ENCODE measurements at regions not wholly inside any gene's neighbourhood (a gene's known extent, or its start where the extent isn't known, plus 50 kb on each side); places are given as distances from the start of the nearest gene placed in this dataset.

DNA sequence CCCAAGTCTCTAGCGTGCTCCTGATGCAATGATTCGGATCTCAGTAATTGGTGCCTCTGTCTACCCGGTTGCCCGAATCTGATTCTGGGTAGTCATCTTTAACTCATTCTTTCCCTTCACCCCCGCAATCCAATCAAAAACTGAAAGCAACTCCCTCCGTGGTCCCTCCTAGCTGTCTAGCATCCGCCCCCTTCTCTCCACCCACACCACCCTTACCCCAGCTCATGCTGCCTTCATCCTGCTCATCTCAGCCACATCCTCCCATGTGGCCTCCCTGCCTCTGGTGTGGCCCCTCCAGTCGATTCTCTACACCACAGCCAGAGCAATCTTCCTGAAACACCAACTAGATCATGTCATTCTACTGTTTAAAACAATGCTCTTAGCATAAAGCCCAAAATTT lies 62.3 kb downstream of the TTC32 start:
- ChIA-PET POLR2A (no interaction called here), CTCF (no interaction called here)
- TF ChIP-seq, protein P1, sequence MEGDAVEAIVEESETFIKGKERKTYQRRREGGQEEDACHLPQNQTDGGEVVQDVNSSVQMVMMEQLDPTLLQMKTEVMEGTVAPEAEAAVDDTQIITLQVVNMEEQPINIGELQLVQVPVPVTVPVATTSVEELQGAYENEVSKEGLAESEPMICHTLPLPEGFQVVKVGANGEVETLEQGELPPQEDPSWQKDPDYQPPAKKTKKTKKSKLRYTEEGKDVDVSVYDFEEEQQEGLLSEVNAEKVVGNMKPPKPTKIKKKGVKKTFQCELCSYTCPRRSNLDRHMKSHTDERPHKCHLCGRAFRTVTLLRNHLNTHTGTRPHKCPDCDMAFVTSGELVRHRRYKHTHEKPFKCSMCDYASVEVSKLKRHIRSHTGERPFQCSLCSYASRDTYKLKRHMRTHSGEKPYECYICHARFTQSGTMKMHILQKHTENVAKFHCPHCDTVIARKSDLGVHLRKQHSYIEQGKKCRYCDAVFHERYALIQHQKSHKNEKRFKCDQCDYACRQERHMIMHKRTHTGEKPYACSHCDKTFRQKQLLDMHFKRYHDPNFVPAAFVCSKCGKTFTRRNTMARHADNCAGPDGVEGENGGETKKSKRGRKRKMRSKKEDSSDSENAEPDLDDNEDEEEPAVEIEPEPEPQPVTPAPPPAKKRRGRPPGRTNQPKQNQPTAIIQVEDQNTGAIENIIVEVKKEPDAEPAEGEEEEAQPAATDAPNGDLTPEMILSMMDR (IDR thresholded peaks at IDR 0.05; ENCODE audit: control extremely low read depth, extremely low read depth, low read depth, missing control alignments), result no peak
- no peak for DNase-seq (ENCODE audit: extremely low spot score)

DNA sequence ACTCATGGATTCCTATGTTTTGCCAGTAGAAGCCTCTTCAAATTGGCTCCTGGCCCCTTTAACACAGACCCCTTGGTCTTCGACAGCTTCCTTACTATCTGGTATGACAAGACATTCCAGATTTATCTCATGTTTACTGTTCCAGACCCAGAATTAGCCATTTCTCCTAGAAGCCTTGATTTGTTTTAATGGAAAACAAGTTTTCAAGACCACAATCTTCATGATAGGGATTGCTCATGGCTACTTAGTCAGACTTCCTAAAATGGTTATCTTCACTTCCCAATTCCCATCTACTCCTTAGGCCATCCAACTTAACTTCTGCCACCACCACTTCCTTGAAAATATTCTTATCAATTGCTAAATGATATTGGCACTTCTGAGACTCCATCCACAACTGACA lies 63.2 kb downstream of the TTC32 start:
- TF ChIP-seq, protein P1 (IDR thresholded peaks at IDR 0.05; ENCODE audit: control extremely low read depth, extremely low read depth, low read depth, missing control alignments), result no peak
- no peak for DNase-seq (ENCODE audit: extremely low spot score)
- POLR2A ChIA-PET, result no interaction called here
- CTCF ChIA-PET, result no interaction called here

DNA sequence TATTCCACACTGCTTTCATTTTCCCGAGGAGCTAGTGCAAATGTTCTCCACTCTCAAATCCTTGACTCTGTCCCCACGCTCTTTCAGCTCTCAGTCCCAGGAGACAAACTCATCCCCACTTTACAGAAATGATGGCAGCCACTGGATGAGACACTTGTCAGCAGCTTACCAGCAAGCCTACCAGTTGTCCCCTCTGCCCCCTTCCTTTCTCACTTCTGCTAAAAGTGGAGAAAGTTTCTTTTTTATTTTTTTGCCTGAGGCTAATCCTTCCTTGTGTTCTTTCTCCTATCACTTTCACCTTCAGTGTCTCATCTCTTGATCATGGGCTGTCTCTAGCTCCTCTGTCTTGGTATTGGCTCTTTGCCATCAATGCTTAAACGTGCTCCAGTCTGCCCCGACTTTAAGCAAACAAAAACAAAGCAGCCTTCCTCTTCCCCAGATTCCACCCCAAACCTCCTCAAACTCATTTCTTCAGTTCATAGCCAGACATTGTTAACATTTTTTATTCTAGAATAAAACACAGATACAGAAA lies 64.5 kb downstream of the TTC32 start:
- TF ChIP-seq, protein P1 (IDR thresholded peaks at IDR 0.05; ENCODE audit: control extremely low read depth, extremely low read depth, low read depth, missing control alignments), result no peak
- DNase-seq (ENCODE audit: extremely low spot score), result no peak
- ChIA-PET CTCF (no interaction called here), POLR2A (no interaction called here)

DNA sequence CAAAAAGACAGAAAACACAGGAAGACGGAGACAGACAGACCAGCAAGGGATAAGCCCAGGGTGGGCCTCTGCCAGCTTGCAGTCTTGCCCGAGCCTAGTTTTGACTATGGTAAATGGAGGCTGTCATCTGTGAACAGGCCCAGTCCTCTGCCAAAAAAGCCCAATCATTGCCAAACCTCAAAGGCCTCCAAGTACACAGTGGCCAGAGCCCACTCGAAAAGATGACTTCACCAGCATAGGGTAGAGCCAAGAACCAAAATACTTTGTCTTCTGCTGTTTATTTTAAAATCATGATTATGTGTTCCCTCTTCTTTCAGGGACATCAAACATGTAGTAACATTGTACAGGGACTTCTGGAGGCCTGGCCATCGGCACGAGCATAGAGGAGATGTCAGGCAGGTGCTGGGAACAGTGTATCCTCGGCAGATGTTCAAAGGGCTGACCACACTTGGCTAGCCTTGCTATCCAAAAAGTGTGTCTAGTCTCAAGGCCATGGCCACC lies 66.0 kb downstream of the TTC32 start:
- no peak for DNase-seq (ENCODE audit: extremely low spot score)
- POLR2A ChIA-PET, result no interaction called here

DNA sequence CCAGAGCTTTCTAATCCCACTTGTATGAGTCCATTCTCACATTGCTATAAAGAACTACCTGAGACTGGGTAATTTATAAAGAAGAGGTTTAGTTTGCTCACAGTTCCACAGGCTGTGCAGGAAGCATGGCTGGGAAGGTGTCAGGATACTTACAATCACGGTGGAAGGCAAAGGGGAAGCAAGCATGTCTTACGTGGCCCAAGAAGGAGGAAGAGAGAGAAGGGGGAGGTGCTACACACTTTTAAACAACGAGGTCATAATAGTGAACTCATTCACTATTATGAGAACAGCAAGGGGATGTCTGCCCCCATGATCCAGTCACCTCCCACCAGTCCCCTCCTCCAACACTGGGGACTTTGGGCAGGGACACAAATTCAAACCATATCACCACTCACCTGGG lies 67.8 kb downstream of the TTC32 start:
- TF ChIP-seq, protein P1 (IDR thresholded peaks at IDR 0.05; ENCODE audit: control extremely low read depth, extremely low read depth, low read depth, missing control alignments), result no peak
- POLR2A ChIA-PET, result no interaction called here
- no peak for DNase-seq (ENCODE audit: extremely low spot score)
- CTCF ChIA-PET, result no interaction called here

More for the DNA sequence above, 66.0 kb downstream of the TTC32 start:
- TF ChIP-seq, protein P1 (IDR thresholded peaks at IDR 0.05; ENCODE audit: control extremely low read depth, extremely low read depth, low read depth, missing control alignments), result no peak
- CTCF ChIA-PET, result no interaction called here

DNA sequence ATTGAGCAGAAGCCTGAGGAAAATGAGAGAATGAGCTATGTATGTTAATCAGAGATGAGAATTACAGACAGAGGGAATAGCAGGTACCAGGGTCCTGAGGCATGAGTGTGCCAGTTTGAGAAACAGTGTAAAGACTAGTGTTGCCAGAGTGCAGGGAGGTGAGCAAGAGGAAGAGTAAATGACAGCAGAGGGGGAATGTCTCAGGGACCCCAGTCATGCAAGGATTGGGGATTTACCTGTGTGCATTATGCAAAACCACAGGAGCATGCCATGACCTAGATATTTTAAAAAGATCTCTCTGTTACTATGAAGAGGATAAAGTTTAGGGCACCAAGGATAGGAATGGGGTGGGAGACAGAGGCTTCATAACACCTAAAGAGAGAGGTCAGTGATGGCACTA lies 72.1 kb downstream of the TTC32 start:
- no peak for DNase-seq (ENCODE audit: extremely low spot score)
- ChIA-PET POLR2A (no interaction called here), CTCF (interaction anchor here (1.5 kb wide), 1 partner anchor 23 kb away, joined by 3 read pairs; no protein-coding TSS in a partner anchor)
- TF ChIP-seq, protein P1 (IDR thresholded peaks at IDR 0.05; ENCODE audit: control extremely low read depth, extremely low read depth, low read depth, missing control alignments), result no peak

Measured in GM10248 (cell line).